Lower leg skin (tissue), 4 donors: ENCODE measurements at regions not wholly inside any gene's neighbourhood (a gene's known extent, or its start where the extent isn't known, plus 50 kb on each side); places are given as distances from the start of the nearest gene placed in this dataset.

Experiments used
- DNase-seq, 2 donors: peaks; one replicate each; pipeline ENCODE4 v3.0.0-alpha.2; 2019; ENCODE audit warnings: low spot score in 2 of 2
- H3K4me3 ChIP-seq: fragments of 200-600 bp; sonication (generic); 2 replicates; pipeline ENCODE4 v1.5.1; 2017; ENCODE audit warnings: mild to moderate bottlenecking, low read depth; ENCODE audit not compliant: poor library complexity, severe bottlenecking
- CTCF ChIP-seq, 3 donors: fragments of 450-650 bp; IDR thresholded peaks; one replicate each; pipeline ENCODE4 v1.5.1; 2016; ENCODE audit warnings: antibody characterized with exemption in 3 of 3, mild to moderate bottlenecking in 3 of 3, moderate library complexity in 2 of 3
- POLR2A ChIP-seq, 2 donors: fragments of 450-650 bp; IDR thresholded peaks; one replicate each; pipeline ENCODE4 v1.6.1; 2016 to 2017; ENCODE audit warnings: antibody characterized with exemption in 2 of 2, mild to moderate bottlenecking in 1 of 2, moderate library complexity in 1 of 2
- WGBS, 2 donors: methylation state at CpG; one replicate each; pipeline ENCODE4 v1.1.5; 2018; 5-methylcytosine and 5-hydroxymethylcytosine counted together
- intact Hi-C: fragments of 100-400 bp; cut with DNase I; formaldehyde crosslinking; loops from one replicate; pipeline ENCODE4 v1.15.0; 2023; ENCODE audit warnings: low total_unique reads

GRCh38 chr1:194929357-194929756 is 1678.9 kb downstream of the KCNT2 start:
- H3K4me3 ChIP-seq: no peak overlapping the region
- TF ChIP-seq POLR2A (IDR thresholded peaks at IDR 0.05) (no peak), CTCF (IDR thresholded peaks at IDR 0.05) (no peak)
- no peak for DNase-seq
- intact Hi-C loops: no loop called here

GRCh38 chr1:194919146-194919545 is 1689.1 kb downstream of the KCNT2 start:
- intact Hi-C loops: no loop called here
- no peak for TF ChIP-seq CTCF (IDR thresholded peaks at IDR 0.05)
- no peak for TF ChIP-seq POLR2A (IDR thresholded peaks at IDR 0.05)
- WGBS, 2 donors: 85 to 90% methylated on average over 5 of the region's 5 CpGs

GRCh38 chr1:194917769-194918168 is 1690.5 kb downstream of the KCNT2 start:
- no peak overlapping the region for H3K4me3 ChIP-seq
- TF ChIP-seq POLR2A (IDR thresholded peaks at IDR 0.05): no peak
- no peak for TF ChIP-seq CTCF (IDR thresholded peaks at IDR 0.05)
- intact Hi-C loops: no loop called here
- no peak for DNase-seq
- 78 to 81% methylated on average over 4 of the region's 4 CpGs for WGBS, 2 donors

More at GRCh38 chr1:194919146-194919545, 1689.1 kb downstream of the KCNT2 start:
- no peak overlapping the region for H3K4me3 ChIP-seq
- DNase-seq: no peak

GRCh38 chr1:194908643-194909042 is 1699.6 kb downstream of the KCNT2 start:
- TF ChIP-seq CTCF (IDR thresholded peaks at IDR 0.05) (no peak), POLR2A (IDR thresholded peaks at IDR 0.05) (no peak)
- H3K4me3 ChIP-seq: no peak overlapping the region
- DNase-seq: no peak
- WGBS, 2 donors: 71 to 77% methylated on average over 1 of the region's 1 CpG
- intact Hi-C loops: no loop called here

GRCh38 chr1:194903524-194903923 is 1704.7 kb downstream of the KCNT2 start:
- no peak overlapping the region for H3K4me3 ChIP-seq
- intact Hi-C loops: no loop called here
- DNase-seq: no peak
- TF ChIP-seq POLR2A (IDR thresholded peaks at IDR 0.05): no peak
- TF ChIP-seq CTCF (IDR thresholded peaks at IDR 0.05): no peak
- WGBS, 2 donors: 80 to 84% methylated on average over 4 of the region's 4 CpGs

GRCh38 chr1:194889310-194889709 is 1702.9 kb upstream of the B3GALT2 start:
- 60 to 81% methylated on average over 3 of the region's 3 CpGs for WGBS, 2 donors
- TF ChIP-seq POLR2A (IDR thresholded peaks at IDR 0.05) (no peak), CTCF (IDR thresholded peaks at IDR 0.05) (no peak)
- no peak for DNase-seq
- H3K4me3 ChIP-seq: no peak overlapping the region
- intact Hi-C loops: no loop called here
